HL-60 (cell line): ENCODE measurements at regions not wholly inside any gene's neighbourhood (a gene's known extent, or its start where the extent isn't known, plus 50 kb on each side); places are given as distances from the start of the nearest gene placed in this dataset.

Source experiments
- GABPA ChIP-seq: IDR thresholded peaks from 2 replicates; pipeline ENCODE4 v1.6.1; 2012; ENCODE audit warnings: low read depth
- POLR2AphosphoS5 ChIP-seq: IDR thresholded peaks from 2 replicates; pipeline ENCODE4 v1.6.1; 2012; ENCODE audit warnings: low read depth
- SPI1 ChIP-seq: IDR thresholded peaks from 2 replicates; pipeline ENCODE4 v1.6.1; 2012; ENCODE audit warnings: low read depth, mild to moderate bottlenecking, borderline replicate concordance
- TF ChIP-seq, protein P1 (sequence below): IDR thresholded peaks from one replicate; pipeline ENCODE4 v1.5.1; 2011; ENCODE audit warnings: low read length, control low read depth, inconsistent platforms; ENCODE audit not compliant: insufficient read depth
- TF ChIP-seq, protein P2 (sequence below): IDR thresholded peaks from 2 replicates; pipeline ENCODE4 v1.6.1; 2012; ENCODE audit warnings: low read depth; ENCODE audit not compliant: insufficient replicate concordance

DNA sequence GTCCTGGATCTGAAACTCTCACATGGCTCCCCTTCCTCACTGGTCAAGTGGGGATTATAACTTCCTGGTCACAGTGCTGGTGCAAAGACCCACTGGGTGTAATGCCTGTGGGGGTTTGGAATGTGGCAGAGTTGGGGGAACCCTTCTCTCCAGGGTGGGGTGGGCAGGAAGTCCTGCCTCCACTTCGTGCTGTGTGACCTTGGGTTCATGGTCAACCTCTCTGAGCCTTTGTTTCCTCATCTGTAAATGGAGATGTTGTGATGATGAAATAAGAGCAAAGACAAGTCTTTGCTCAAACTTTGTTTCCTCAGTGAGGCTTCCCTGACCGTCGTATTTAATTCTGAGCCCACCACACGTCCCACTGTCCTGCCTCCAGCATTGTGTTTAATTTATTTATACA is 564.7 kb downstream of the PTPRU start:
- no peak for TF ChIP-seq POLR2AphosphoS5
- TF ChIP-seq, protein P1, sequence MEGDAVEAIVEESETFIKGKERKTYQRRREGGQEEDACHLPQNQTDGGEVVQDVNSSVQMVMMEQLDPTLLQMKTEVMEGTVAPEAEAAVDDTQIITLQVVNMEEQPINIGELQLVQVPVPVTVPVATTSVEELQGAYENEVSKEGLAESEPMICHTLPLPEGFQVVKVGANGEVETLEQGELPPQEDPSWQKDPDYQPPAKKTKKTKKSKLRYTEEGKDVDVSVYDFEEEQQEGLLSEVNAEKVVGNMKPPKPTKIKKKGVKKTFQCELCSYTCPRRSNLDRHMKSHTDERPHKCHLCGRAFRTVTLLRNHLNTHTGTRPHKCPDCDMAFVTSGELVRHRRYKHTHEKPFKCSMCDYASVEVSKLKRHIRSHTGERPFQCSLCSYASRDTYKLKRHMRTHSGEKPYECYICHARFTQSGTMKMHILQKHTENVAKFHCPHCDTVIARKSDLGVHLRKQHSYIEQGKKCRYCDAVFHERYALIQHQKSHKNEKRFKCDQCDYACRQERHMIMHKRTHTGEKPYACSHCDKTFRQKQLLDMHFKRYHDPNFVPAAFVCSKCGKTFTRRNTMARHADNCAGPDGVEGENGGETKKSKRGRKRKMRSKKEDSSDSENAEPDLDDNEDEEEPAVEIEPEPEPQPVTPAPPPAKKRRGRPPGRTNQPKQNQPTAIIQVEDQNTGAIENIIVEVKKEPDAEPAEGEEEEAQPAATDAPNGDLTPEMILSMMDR: no peak
- no peak for TF ChIP-seq GABPA
- TF ChIP-seq, protein P2, sequence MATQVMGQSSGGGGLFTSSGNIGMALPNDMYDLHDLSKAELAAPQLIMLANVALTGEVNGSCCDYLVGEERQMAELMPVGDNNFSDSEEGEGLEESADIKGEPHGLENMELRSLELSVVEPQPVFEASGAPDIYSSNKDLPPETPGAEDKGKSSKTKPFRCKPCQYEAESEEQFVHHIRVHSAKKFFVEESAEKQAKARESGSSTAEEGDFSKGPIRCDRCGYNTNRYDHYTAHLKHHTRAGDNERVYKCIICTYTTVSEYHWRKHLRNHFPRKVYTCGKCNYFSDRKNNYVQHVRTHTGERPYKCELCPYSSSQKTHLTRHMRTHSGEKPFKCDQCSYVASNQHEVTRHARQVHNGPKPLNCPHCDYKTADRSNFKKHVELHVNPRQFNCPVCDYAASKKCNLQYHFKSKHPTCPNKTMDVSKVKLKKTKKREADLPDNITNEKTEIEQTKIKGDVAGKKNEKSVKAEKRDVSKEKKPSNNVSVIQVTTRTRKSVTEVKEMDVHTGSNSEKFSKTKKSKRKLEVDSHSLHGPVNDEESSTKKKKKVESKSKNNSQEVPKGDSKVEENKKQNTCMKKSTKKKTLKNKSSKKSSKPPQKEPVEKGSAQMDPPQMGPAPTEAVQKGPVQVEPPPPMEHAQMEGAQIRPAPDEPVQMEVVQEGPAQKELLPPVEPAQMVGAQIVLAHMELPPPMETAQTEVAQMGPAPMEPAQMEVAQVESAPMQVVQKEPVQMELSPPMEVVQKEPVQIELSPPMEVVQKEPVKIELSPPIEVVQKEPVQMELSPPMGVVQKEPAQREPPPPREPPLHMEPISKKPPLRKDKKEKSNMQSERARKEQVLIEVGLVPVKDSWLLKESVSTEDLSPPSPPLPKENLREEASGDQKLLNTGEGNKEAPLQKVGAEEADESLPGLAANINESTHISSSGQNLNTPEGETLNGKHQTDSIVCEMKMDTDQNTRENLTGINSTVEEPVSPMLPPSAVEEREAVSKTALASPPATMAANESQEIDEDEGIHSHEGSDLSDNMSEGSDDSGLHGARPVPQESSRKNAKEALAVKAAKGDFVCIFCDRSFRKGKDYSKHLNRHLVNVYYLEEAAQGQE: no peak
- TF ChIP-seq SPI1: no peak
